H1 (cell line): ENCODE measurements at regions not wholly inside any gene's neighbourhood (a gene's known extent, or its start where the extent isn't known, plus 50 kb on each side); places are given as distances from the start of the nearest gene placed in this dataset.

Source experiments
- CREB1 ChIP-seq: IDR thresholded peaks from 2 replicates; pipeline ENCODE4 v1.6.1; 2012; ENCODE audit warnings: inconsistent platforms
- CTCF ChIP-seq, 3 experiments: IDR thresholded peaks; 1 replicate in 2 of 3; 2 replicates in 1 of 3; pipeline versions ENCODE4 v1.5.1 to v1.6.1; 2011; ENCODE audit warnings: low read length in 3 of 3, mild to moderate bottlenecking in 3 of 3, inconsistent platforms in 2 of 3, low read depth in 1 of 3, moderate library complexity in 1 of 3; ENCODE audit not compliant: insufficient read depth in 1 of 3; ENCODE audit errors: control extremely low read depth in 1 of 3
- POLR2AphosphoS5 ChIP-seq: IDR thresholded peaks from 2 replicates; pipeline ENCODE4 v1.6.1; 2011; ENCODE audit warnings: low read depth, low read length
- TAF1 ChIP-seq: IDR thresholded peaks from 2 replicates; pipeline ENCODE4 v1.6.1; 2011; ENCODE audit warnings: mild to moderate bottlenecking, low read depth, low read length
- TEAD4 ChIP-seq: IDR thresholded peaks from 2 replicates; pipeline ENCODE4 v1.6.1; 2012; ENCODE audit warnings: low read depth, low read length, inconsistent platforms, mixed read lengths

GRCh38 chrX:102860235-102860634 lies 76.8 kb upstream of the RAB40AL start:
- TF ChIP-seq CTCF (IDR thresholded peaks at IDR 0.05; ENCODE audit: control extremely low read depth in 1 of 3, insufficient read depth in 1 of 3, low read depth in 1 of 3, low read length in 3 of 3), result no peak
- TF ChIP-seq POLR2AphosphoS5, result no peak
- no peak for TF ChIP-seq TAF1
- TF ChIP-seq TEAD4, result no peak
- TF ChIP-seq CREB1, result no peak
